ENCODE measurements at regions not wholly inside any gene's neighbourhood (a gene's known extent, or its start where the extent isn't known, plus 50 kb on each side); places are given as distances from the start of the nearest gene placed in this dataset.
A peak's percentile ranks its signal among the peaks of the same experiment; 100 is the strongest.
"Not testable (repeated sequence)": the region's sequence is repeated elsewhere in the genome, so short reads cannot be mapped to it uniquely, and the experiment has no call there.

DNA sequence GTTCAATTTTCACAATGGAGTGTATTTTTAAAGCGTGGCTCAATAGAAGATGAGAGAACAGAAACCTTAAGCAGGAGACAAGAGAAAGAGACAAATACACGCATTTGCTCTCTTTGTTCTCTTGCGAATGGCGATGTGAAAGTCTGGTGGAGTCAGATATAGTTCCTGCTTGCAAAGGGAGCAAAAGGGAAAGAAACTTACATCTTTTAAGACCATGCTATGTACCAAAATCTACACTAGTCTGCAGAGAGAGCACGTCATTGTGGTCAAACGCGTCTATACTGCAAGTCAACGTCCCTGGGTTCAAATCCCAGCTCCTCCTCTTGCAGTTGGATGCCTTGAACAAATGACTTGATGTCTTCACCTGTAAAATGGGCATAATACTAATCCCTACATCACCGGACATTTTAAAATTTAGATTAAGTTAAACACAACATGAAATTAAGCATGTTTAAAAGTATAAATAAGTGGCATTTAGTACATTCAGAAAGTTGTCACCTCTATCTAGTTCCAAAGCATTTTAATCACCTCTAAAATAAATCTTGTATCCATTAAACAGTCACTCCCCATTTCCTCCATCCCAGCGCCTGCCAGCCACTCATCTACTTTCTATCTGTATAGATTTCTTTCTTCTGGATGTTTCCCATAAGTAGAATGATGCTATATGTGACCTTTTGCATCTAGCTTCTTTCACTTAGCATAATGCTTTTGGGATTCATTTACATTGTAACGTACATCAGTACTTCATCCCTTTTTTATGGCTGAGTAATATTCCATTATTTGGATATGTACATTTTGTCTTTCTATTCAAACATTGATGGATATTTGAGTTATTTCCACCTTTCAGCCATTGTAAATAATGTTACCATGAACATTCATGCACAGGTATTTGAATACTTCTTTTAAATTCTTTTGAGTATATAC lies 406.9 kb downstream of the TMEM114 start:
- DNase-seq = no peak

DNA sequence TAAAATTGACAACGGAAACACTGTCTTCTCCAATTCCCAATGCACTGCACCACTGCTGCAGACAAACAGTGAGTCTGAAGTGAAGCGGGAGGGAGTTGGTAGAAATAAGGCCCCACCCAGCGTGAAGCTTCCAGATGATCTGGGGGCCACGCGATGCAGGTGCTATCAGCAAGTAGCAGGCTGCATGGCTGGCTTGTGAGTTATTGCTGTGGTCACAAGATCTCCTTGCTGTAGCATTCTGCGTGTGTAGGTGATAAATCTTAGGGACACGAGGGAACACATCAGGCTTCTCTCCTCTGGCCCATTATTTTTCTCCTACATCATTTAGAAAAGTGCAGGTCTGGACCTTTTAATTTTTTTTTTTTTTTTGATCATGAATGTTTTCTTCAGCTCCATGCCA lies 407.6 kb downstream of the TMEM114 start:
- no peak for DNase-seq

GRCh38 chr16:8179615-8180014 lies 410.7 kb downstream of the TMEM114 start:
- DNase-seq = no peak

- DNase-seq = no peak
Measured at GRCh38 chr16:8178271-8178670, 412.0 kb downstream of the TMEM114 start.

DNA sequence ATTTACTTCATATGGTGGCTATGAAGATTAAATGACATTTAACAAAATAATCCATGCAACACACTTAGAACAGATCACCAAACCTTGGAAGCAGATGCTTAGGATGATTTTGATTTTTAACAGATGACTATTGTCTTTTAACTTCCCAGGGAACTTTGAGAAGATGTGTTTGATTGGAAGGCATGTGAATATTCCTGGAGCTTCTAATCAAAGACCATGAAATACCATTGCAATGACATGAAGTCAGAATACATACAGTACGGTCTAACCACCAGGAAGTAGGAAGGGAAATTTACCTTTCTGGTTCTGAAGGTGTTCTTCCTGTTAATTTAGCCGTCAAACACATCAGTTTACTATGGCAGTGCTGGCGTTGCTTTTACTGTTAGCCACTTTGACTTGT lies 414.9 kb downstream of the TMEM114 start:
- no peak for DNase-seq

DNA sequence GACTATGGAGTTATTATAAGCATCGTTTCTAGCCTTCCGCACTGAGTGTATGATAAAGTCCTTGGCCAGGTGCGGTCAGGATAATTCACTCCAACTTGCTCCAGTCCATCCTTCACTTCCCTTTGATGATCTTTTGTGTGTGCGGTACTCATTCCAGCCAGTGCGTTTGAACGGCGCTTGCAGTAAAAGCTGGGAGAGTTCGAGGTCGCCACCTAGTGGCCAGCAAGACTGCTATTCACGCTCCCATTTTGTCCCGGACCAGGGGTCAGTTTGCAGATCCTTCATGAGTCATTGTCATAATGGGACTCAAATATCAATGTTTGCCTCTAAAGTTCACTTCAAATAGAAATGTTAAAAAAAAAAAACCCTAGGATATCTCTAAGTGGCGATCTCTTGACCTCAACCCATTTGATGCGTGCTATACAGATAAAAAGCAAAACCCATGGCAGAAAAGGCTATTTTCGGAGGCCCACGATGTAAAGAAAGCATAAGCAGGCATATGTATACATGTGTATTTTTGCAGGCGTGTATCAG lies 417.1 kb downstream of the TMEM114 start:
- DNase-seq = peak; percentile 21

DNA sequence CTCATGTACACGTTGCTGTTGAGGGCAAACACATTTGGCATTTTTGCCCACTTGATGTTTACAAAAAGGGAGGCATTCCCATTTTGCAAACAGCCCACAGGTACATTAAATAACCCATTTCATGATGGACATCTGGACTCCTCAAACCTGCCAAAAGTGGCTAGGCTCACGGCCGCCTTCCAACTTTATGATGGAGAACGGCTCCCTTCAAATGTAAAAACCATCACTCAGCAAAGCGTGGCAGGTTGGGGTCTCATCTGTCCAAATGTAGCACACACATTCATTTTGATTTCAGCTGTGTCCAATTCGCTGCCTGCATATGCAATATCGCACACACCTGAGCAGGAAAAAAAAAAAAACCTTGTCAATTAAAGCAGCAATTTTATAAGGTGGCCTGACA lies 417.8 kb downstream of the TMEM114 start:
- no peak for DNase-seq

DNA sequence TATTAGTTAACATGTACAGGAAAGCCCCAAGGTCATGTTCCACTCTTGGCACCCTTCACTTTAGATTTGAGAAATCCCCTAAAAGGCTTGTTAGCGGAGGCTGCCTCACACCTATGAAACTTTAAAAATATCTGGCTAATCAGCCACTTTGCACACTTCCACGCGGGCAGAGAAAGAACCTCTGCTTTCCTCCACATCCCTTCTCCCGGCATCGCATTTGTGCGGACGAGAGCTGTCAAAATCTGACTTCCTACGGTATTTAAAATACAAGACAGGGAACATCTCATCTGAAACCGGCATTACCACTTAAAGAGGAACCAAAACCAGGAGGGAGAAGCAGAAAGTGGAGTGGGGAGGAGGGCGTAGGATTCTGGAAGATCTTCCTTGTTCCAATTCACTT lies 422.3 kb downstream of the TMEM114 start:
- DNase-seq = no peak

DNA sequence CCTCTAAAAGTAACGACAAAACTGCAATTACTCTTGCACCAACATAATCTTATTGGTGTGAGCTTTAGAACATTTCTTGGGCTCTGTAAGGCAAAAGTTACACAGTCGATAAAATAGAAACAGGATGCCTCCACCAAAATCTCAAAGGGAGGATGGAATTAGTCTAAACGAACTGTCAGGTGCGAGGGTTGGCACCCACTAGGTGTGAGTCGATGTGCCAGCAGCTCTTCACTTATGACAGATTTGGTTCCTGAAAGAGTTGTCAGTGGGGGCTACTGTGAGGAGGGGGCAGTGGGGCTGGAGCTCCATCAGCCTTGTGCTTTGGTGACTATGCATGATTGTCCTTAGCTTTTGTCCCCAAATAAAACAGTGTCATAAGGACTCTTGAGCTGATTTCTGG lies 422.9 kb downstream of the TMEM114 start:
- no peak for DNase-seq

GRCh38 chr16:8158051-8158450 lies 432.3 kb downstream of the TMEM114 start:
- no peak for DNase-seq

GRCh38 chr16:8155275-8155674 lies 435.0 kb downstream of the TMEM114 start:
- no peak for DNase-seq

DNA sequence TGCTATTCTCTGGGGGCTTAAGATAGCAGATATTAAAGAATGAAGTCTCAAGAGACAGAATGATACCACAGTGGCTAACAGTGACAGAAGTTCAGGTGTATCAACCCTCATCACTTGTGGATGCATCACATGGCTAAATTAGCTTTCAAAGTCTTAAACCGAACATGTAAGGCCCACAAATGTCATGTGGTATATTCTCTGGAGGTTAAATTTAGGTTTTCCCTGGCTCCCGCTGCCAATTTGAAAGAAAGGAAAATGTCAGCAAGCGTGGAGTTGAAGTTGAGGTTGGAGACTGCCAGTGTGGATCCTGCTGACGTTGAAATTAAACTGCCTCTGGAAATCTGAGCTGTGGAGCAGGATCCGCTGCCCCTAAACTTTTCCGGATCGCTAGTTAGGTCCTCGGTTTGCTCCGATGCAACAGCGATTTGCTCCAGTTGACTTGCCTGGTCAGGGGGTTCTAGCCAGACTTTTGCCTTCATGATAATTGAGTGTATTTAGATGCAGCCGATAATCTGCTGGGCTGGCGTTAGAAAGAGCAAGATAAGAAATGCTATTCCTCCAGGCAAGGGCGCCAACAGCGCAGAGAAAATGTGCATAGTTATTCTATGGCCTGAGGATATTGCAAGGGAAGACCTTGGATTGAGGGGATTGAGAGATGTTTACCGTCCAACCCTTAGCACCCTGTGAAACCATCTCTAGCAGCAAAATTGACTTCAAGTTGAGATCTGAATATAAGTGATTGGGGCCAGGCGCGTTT lies 443.9 kb downstream of the TMEM114 start:
- DNase-seq = no peak

GRCh38 chr16:8138666-8139065 lies 451.6 kb downstream of the TMEM114 start:
- DNase-seq = no peak

- DNase-seq = no peak
Measured at GRCh38 chr16:8137606-8138005, 452.7 kb downstream of the TMEM114 start.

DNA sequence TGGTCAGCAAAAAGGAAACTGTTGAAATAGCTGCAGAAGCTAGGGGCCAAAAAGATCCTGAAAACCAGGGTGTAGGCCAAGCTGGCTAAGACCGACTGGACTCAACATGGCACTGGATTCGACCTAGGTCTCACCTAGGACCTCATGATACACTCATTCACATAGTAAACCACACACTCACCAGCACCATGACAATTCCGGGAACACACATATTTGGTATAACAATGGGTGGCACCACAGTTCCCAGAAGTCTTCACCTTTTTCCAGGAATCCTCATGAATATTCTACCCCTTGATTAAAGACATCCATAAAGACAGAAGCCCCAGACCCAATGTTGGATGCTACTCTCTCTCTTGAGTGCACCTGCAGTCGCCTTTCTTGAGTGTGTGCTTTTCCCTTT lies 460.1 kb downstream of the TMEM114 start:
- DNase-seq = no peak

- no peak for DNase-seq
Measured at GRCh38 chr16:8127070-8127469, 463.2 kb downstream of the TMEM114 start.

DNA sequence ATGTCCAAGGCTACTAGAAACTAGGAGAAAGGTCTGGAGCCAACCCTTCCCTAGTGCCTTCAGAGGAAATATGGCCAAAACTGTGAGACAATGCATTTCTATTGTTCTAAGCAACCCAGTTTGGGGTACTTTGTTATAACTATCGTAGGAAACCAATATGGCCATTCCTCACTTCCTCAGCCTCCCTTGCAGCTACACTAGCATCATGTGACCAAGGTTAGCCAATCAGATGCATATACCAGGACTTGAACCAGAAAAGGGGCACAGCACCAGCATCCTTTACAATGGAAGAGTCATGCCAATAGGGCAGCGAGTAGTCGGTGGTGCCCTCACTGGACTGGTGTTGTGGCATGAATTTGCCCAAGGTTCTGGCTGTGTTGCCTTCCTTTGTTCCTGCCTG lies 464.0 kb downstream of the TMEM114 start:
- DNase-seq = no peak

DNA sequence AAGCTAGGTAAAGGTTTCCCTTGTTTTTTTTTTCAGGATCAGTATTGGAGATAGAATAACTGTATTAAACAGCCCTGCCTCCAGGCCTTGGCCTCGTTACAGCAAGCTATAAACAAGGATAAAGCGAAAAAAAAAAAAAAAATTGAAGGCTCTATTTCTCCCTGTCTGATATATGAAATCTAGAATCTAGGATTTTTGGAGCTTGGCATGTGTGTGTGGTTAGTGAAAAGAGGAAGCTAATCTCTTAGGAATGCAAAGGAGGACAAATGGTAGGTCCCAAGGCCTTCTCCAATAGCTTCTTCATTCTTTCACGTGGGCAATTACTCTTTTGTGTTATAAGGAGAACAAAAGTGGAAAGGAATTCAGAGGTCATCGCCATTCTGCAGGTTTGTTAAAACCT lies 470.3 kb downstream of the TMEM114 start:
- DNase-seq = no peak

- DNase-seq = no peak
Measured at GRCh38 chr16:8115814-8116213, 474.5 kb downstream of the TMEM114 start.

DNA sequence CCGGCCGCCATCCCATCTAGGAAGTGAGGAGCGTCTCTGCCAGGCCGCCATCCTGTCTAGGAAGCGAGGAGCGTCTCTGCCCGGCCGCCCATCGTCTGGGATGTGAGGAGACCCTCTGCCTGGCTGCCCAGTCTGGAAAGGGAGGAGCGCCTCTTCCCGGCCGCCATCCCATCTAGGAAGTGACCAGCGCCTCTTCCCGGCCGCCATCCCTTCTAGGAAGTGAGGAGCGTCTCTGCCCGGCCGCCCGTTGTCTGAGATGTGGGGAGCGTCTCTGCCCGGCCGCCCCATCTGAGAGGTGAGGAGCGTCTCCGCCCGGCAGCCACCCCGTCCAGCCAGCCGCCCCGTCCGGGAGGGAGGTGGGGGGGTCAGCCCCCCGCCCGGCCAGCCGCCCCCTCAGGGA lies 475.4 kb downstream of the TMEM114 start:
- not testable (repeated sequence) for DNase-seq

DNA sequence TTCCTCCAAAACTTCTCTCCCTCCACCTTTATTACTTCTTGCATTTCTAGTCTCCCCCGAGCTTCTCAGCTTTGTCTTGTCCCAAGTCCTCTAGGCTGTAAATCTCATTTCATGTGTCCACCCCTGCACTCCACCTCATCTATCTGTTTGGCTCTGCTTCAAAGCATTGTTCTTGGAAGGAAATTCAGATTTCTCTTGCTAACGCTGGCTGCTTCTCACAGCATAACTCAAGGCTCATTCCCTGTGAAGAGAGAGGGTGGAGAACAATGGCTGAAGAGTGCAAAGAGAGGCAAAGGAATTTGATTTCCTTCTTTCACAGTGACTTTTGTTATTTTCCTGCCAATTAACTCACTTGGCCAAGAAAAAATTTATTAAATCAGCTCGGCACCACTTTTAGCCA lies 476.5 kb downstream of the TMEM114 start:
- DNase-seq = no peak

GRCh38 chr16:8110572-8111514 lies 479.5 kb downstream of the TMEM114 start:
- DNase-seq = no peak

All from GF-D8 (cell line).